Panc1 (cell line): ENCODE measurements at regions not wholly inside any gene's neighbourhood (a gene's known extent, or its start where the extent isn't known, plus 50 kb on each side); places are given as distances from the start of the nearest gene placed in this dataset.

Experiments
- ATAC-seq: fragments of 200-7000 bp; cut with Tn5 transposase; 2 replicates; pipeline ENCODE4 v1.9.1; 2020; ENCODE audit warnings: mild to moderate bottlenecking, moderate library complexity
- BruUV-seq: library from RNA; stranded (reverse); fragments of 400-500 nt; replicated peaks from 2 replicates; lab custom pipeline; 2021; lab: Mats Ljungman, UMichigan
- CTCF ChIA-PET: fragments of 300-600 bp; sonication (Branson Sonifier 250); formaldehyde crosslinking; loops from one replicate; lab custom pipeline; 2022; ENCODE audit warnings: antibody characterized with exemption; lab: Charles Lee
- POLR2A ChIA-PET: fragments of 300-600 bp; sonication (Branson Sonifier 250); formaldehyde crosslinking; loops from one replicate; lab custom pipeline; 2022; ENCODE audit warnings: antibody characterized with exemption; lab: Charles Lee
- DNase-seq: peaks from one replicate; pipeline ENCODE4 v3.0.0-alpha.2; 2010; ENCODE audit warnings: low read depth, low spot score
- H3K27ac ChIP-seq: 2 replicates; pipeline ENCODE4 v1.5.1; 2011; ENCODE audit warnings: mild to moderate bottlenecking, low read length, inconsistent platforms
- H3K27me3 ChIP-seq: fragments of 200-500 bp; sonication (Bioruptor generic); 2 replicates; pipeline ENCODE4 v1.6.0; 2014; ENCODE audit warnings: low read length, inconsistent platforms; ENCODE audit not compliant: control insufficient read depth, insufficient read depth
- H3K36me3 ChIP-seq: fragments of 200-500 bp; sonication (Bioruptor generic); 2 replicates; pipeline ENCODE4 v1.5.1; 2014; ENCODE audit warnings: inconsistent platforms, mild to moderate bottlenecking, low read length, moderate library complexity; ENCODE audit not compliant: control insufficient read depth, insufficient read depth
- H3K4me1 ChIP-seq: 2 replicates; pipeline ENCODE4 v1.5.1; 2011; ENCODE audit warnings: inconsistent platforms, mild to moderate bottlenecking, low read length, moderate library complexity; ENCODE audit not compliant: control insufficient read depth, insufficient read depth
- H3K4me3 ChIP-seq, 2 experiments: 2 replicates each; pipeline ENCODE4 v1.5.1; 2011 to 2012; ENCODE audit warnings: low read depth in 2 of 2, low read length in 2 of 2, mild to moderate bottlenecking in 2 of 2, inconsistent platforms in 1 of 2, moderate library complexity in 1 of 2
- H3K9me3 ChIP-seq: fragments of 200-500 bp; sonication (Bioruptor generic); 2 replicates; pipeline ENCODE4 v1.5.1; 2014; ENCODE audit warnings: low read depth, mild to moderate bottlenecking, inconsistent platforms, low read length, moderate library complexity; ENCODE audit not compliant: control insufficient read depth, insufficient read depth
- POLR2AphosphoS5 ChIP-seq: IDR thresholded peaks from 2 replicates; pipeline ENCODE4 v1.6.1; 2012; ENCODE audit warnings: mild to moderate bottlenecking, low read depth, low read length, moderate library complexity
- SIN3A ChIP-seq: IDR thresholded peaks from 2 replicates; pipeline ENCODE4 v1.6.1; 2012; ENCODE audit warnings: low read depth, mild to moderate bottlenecking, low read length, moderate library complexity, borderline replicate concordance; ENCODE audit not compliant: insufficient read depth
- TCF7L2 ChIP-seq: IDR thresholded peaks from 2 replicates; pipeline ENCODE4 v1.6.1; 2011; ENCODE audit warnings: mild to moderate bottlenecking, low read depth, low read length, inconsistent platforms
- in situ Hi-C: cut with HindIII; loops from 2 replicates; pipeline ENCODE4 v1.10.0; 2016; ENCODE audit warnings: low sequenced_read_pairs, low pct_unique_long_range_greater_than_20kb
- intact Hi-C: fragments of 100-400 bp; cut with micrococcal nuclease; formaldehyde crosslinking; loops from one replicate; pipeline ENCODE4 v1.10.0; 2022; ENCODE audit not compliant: unreplicated experiment
- TF ChIP-seq, protein P1 (sequence below): fragments of 450-650 bp; IDR thresholded peaks from 2 replicates; pipeline ENCODE4 v1.5.1; 2017; ENCODE audit warnings: mild to moderate bottlenecking
- TF ChIP-seq, protein P2 (sequence below), 2 experiments: IDR thresholded peaks; 2 replicates each; pipeline ENCODE4 v1.6.1; 2011 to 2012; ENCODE audit warnings: low read depth in 2 of 2, control low read depth in 1 of 2, low read length in 1 of 2, mild to moderate bottlenecking in 1 of 2, moderate library complexity in 1 of 2; ENCODE audit not compliant: insufficient read depth in 1 of 2

DNA sequence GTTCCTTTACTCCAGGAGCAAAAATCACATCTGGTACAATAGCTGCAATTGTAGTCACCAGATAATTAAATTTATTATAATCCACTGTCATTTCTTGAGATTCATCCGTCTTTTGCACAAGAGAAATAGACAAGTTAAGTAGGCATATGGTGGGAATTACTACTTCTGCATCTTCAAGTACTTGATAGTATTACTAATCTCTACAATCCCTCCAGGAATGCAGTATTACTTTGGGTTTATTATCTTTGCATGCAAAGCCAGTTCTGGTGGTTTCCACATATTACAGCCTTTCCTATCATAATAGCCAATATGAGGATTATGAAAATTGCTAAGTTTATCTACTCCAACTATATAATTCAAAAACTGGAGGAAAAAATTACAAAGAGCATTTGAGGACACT, 254.1 kb downstream of the IKZF2 start:
- Histone ChIP-seq H3K4me3 (no peak overlapping the region), H3K36me3 (no peaks in the 10 kb centered on the region), H3K27me3 (no peaks in the 10 kb centered on the region), H3K9me3 (no peaks in the 10 kb centered on the region), H3K27ac (no peak overlapping the region), H3K4me1 (no peaks in the 10 kb centered on the region)
- intact Hi-C loops (no loop called here), in situ Hi-C loops (no loop called here)
- ChIA-PET POLR2A (no interaction called here), CTCF (no interaction called here)
- ATAC-seq: no peak
- DNase-seq: no peak
- TF ChIP-seq TCF7L2 (no peak), SIN3A (no peak), POLR2AphosphoS5 (no peak)
- TF ChIP-seq, protein P1, sequence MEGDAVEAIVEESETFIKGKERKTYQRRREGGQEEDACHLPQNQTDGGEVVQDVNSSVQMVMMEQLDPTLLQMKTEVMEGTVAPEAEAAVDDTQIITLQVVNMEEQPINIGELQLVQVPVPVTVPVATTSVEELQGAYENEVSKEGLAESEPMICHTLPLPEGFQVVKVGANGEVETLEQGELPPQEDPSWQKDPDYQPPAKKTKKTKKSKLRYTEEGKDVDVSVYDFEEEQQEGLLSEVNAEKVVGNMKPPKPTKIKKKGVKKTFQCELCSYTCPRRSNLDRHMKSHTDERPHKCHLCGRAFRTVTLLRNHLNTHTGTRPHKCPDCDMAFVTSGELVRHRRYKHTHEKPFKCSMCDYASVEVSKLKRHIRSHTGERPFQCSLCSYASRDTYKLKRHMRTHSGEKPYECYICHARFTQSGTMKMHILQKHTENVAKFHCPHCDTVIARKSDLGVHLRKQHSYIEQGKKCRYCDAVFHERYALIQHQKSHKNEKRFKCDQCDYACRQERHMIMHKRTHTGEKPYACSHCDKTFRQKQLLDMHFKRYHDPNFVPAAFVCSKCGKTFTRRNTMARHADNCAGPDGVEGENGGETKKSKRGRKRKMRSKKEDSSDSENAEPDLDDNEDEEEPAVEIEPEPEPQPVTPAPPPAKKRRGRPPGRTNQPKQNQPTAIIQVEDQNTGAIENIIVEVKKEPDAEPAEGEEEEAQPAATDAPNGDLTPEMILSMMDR: no peak
- TF ChIP-seq, protein P2, sequence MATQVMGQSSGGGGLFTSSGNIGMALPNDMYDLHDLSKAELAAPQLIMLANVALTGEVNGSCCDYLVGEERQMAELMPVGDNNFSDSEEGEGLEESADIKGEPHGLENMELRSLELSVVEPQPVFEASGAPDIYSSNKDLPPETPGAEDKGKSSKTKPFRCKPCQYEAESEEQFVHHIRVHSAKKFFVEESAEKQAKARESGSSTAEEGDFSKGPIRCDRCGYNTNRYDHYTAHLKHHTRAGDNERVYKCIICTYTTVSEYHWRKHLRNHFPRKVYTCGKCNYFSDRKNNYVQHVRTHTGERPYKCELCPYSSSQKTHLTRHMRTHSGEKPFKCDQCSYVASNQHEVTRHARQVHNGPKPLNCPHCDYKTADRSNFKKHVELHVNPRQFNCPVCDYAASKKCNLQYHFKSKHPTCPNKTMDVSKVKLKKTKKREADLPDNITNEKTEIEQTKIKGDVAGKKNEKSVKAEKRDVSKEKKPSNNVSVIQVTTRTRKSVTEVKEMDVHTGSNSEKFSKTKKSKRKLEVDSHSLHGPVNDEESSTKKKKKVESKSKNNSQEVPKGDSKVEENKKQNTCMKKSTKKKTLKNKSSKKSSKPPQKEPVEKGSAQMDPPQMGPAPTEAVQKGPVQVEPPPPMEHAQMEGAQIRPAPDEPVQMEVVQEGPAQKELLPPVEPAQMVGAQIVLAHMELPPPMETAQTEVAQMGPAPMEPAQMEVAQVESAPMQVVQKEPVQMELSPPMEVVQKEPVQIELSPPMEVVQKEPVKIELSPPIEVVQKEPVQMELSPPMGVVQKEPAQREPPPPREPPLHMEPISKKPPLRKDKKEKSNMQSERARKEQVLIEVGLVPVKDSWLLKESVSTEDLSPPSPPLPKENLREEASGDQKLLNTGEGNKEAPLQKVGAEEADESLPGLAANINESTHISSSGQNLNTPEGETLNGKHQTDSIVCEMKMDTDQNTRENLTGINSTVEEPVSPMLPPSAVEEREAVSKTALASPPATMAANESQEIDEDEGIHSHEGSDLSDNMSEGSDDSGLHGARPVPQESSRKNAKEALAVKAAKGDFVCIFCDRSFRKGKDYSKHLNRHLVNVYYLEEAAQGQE (IDR thresholded peaks at IDR 0.05; ENCODE audit: insufficient read depth in 1 of 2, low read depth in 2 of 2, low read length in 1 of 2): no peak
- BruUV-seq: no TSS peak

DNA sequence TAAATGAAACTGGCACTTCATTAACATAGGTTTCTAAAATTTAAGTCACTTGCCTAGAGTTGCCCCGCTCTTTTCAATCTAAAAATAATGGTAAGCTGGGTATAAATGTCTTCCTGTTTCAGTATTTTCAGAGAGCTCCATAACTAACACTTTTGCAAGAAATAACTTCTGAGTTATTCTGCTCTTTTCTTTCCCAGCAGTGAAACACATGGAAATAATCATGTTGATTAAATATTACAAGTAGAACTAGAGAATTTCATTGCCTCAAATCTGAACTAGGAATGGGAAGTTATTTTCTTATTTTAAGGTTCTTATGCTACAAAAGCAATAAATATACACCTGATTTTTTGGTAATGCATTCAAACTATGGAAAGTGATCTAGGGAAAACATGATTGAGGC, 257.4 kb downstream of the IKZF2 start:
- Histone ChIP-seq H3K27ac (no peak overlapping the region), H3K9me3 (no peaks in the 10 kb centered on the region), H3K27me3 (no peaks in the 10 kb centered on the region), H3K36me3 (no peaks in the 10 kb centered on the region), H3K4me1 (no peaks in the 10 kb centered on the region), H3K4me3 (no peak overlapping the region)
- in situ Hi-C loops: no loop called here
- DNase-seq: no peak
- ChIA-PET CTCF (no interaction called here), POLR2A (no interaction called here)
- no peak for TF ChIP-seq TCF7L2
- TF ChIP-seq, protein P1: no peak
- TF ChIP-seq SIN3A: no peak
- TF ChIP-seq, protein P2 (IDR thresholded peaks at IDR 0.05; ENCODE audit: insufficient read depth in 1 of 2, low read depth in 2 of 2, low read length in 1 of 2): no peak
- TF ChIP-seq POLR2AphosphoS5: no peak
- intact Hi-C loops: no loop called here
- ATAC-seq: no peak
- no TSS peak for BruUV-seq
